RPMI8226 (cell line): ENCODE measurements at regions not wholly inside any gene's neighbourhood (a gene's known extent, or its start where the extent isn't known, plus 50 kb on each side); places are given as distances from the start of the nearest gene placed in this dataset.
"Not testable (repeated sequence)": the region's sequence is repeated elsewhere in the genome, so short reads cannot be mapped to it uniquely, and the experiment has no call there.

Source experiments
- DNase-seq: peaks from one replicate; pipeline ENCODE4 v3.0.0-alpha.2; 2015

GRCh38 chr1:54474310-54475251 lies 68.4 kb upstream of the SSBP3 start:
- no peak for DNase-seq

- DNase-seq, result no peak
Measured at GRCh38 chr1:54471588-54471987, 65.4 kb upstream of the SSBP3 start.

- DNase-seq, result not testable (repeated sequence)
Measured at GRCh38 chr1:54469444-54469843, 63.2 kb upstream of the SSBP3 start.

GRCh38 chr1:54468288-54469084 lies 62.3 kb upstream of the SSBP3 start:
- not testable (repeated sequence) for DNase-seq

GRCh38 chr1:54465351-54465811 lies 59.2 kb upstream of the SSBP3 start:
- DNase-seq, result no peak

DNA sequence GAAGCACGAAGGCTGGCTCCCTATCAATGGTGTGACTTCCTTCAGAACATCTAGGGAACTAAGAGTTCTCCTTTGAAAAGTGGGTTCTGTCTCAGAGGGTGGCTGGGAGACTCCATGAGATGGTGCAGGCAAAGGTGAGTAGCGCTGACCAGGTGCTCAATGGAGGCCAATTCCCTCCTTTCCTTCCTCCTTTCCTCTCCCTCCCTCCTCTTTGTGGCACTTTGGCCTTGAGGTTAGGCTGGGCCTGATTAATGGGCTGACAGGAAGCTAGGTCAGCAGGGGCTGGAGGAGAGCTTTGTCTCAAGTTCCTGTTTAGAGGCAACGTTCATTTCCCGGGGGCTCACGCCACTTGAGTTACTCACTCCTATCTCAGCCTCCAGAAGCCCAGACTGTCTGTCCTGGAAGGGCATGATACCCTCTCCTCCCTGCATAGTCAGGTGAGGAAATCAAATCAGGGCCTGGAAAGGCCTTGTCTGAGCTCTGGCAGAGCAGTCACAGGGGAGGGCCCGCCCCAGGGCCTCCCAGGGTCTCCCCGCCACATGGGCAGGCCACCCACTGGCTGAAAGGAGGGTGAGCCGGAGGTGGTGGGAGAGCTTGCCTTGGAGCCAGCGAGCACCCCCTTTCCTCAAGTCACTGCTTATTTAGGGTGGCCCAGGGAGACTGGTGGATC lies 58.4 kb upstream of the SSBP3 start:
- peak; percentile 41 for DNase-seq

- no peak for DNase-seq
Measured at GRCh38 chr1:54464031-54464476, 57.9 kb upstream of the SSBP3 start.

- DNase-seq, result peak; percentile 29
Measured at GRCh38 chr1:54463259-54464030, 57.3 kb upstream of the SSBP3 start.

DNA sequence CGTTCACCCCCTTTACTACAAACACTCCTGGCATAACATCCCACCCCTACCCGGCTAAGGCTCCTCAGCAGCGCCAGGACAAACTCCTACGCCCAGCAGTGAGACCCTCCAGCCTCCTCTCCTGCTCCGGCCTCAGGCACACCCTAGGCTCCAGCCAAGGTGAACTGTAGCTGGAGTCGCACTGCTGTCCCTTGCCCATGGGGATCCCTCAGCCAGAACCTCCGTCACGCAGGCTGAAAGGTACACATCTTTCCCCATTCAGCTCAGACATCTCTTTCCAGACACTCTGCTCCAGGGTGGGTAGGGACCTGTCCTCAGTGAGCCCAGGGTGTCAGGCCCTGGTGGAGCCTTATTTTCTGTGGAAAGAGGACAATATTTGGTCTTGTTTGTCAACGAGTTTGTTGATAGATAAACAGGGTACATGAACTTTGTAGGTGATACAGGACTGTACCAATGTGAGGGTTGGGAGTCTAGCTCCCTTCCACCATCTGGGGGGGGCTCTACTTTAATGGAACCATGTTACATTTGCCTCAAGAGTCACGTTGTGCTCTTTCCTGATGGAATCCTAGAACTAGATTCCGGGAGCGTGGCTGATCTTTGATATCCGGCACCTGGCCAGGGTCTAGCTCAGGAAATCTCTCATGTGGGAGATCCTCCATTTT lies 56.5 kb upstream of the SSBP3 start:
- DNase-seq, result no peak

DNA sequence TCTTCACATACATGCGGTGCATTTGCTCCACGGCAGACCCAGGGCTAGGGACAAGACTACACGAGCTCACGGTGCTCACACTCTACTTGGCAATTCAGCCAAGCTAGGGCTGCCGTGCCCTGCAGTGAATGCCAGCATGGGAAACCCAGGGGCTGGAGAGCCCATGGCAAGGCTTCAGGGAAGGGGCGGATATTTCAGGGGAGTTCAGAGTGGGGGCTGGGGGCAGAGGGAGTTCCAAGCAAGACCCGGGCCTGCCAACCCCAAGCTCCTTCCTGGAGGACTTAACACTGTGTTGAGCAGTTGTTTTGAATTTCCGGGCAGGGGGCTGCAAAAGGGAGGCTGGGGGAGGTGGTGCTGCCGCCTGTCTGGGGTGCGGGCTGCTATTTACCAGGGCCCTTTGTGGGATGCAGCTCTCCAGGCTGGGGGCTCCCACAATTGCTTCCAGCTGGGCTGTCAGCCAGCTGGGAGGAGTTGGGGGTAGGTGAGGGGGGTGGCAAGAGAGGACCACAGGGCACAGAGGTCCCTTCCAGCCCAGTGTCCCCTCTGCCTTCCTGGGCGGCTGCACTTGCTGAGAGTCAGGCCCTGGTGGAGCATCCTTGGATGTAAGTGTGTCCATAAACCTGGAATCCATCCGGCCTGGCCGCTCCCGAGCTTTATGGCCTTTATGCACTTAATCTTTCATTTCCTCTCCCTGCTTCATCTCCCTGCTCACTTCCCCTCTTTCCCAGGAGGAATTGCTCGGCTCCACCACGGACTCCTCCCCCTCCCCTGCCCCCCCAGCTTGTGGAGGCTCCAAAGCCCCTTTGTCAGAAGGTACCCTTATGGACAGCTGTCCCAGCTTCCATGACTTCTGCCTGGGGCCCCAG lies 55.8 kb upstream of the SSBP3 start:
- no peak for DNase-seq

DNA sequence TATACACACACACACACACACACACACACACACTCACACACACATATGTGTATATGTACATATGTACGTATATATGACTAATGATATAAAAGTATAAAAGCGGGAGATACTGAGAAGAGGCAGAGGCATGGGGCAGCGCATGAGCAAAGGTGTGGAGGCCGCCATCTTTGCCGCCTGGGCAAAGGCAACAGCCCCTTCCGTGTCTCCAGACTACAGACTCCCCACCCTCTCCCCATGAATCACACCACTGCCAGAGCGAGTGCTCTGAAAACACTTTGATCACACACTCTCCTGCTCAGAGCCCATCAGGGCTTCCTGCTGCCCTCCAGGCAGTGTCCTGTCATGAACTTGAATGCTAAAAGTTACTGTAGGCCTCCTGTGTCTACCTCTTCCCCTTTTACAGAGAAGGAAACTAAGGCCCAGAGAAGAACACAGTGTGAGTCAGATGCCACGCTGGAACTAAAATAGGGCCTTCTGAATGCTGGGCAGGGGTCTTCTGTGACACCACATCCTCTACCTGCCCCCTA lies 54.7 kb upstream of the SSBP3 start:
- DNase-seq, result no peak

- DNase-seq, result no peak
Measured at GRCh38 chr1:54460351-54460750, 54.2 kb upstream of the SSBP3 start.

DNA sequence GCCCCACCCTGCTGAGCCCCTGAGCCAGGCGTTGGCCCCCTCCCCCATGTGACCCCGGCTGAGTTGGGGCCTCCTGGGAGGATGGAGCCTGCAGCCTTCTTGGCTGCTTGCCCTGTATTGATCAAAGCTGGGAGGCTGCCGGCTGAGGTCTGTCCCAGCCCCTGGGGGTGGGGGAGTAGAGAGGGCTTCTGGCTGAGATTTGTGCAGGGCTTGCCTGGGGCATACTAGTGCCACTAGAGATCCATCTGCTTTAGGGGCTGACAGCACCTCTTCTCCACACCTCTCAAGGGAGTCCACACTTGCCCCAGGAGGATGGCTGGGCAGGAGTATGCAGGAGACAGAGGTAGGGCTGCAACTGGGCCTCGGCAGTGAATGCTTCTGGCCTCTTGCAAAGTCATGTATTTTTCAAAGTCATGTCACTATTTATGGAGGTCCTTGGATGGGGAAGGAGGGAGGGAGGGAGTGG lies 53.6 kb upstream of the SSBP3 start:
- DNase-seq, result no peak

- DNase-seq, result no peak
Measured at GRCh38 chr1:54459140-54459539, 52.9 kb upstream of the SSBP3 start.

DNA sequence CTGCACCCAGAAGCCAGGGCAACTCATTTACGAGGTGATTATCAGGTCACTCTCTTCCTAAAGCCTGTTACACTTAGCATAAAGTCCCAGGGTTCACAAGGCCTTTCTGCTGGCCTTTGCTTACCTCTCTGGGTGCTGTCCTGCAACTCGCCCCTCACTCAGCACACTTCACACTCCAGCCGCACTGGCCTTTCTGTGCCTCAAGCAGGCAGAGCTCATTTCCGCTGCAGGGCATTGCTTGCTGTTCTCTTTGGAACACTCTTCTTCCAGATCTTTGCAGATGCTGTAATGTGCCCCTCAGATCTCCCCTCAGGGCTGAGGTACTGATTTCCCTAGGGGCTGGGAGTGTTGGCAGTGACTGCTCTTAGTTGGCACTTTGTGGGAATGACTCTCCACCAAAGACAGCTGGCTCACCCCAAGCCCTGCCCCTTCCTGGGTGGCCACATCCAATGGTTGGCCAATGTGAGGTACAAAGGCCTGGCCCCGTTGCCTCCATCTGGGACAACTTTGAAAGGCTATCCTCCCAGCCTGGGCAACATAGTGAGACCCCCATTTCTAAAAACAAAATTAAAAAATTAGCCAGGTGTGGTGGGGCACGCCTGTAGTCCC lies 50.8 kb upstream of the SSBP3 start:
- DNase-seq, result no peak

GRCh38 chr1:54456361-54456760 lies 50.2 kb upstream of the SSBP3 start:
- no peak for DNase-seq
